ENCODE measurements at regions not wholly inside any gene's neighbourhood (a gene's known extent, or its start where the extent isn't known, plus 50 kb on each side); places are given as distances from the start of the nearest gene placed in this dataset.

DNA sequence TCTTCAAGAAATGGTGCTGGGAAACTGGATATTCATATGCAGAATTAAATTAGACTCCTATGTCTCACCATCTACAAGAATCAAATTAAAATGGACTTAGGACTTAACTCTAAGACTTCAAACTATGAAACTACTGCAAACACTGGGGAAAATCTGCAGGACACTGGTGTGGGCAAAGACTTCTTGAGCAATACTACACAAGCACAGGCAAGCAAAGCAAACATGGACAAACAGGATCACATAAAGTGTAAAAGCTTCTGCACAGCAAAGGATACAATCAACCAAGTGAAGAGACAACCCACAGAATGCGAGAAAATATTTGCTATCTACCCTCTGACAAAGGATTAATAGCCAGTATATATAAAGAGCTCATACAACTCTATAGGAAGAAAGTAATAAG lies 1161.1 kb upstream of the CITED2 start:
- TF ChIP-seq, protein P1, sequence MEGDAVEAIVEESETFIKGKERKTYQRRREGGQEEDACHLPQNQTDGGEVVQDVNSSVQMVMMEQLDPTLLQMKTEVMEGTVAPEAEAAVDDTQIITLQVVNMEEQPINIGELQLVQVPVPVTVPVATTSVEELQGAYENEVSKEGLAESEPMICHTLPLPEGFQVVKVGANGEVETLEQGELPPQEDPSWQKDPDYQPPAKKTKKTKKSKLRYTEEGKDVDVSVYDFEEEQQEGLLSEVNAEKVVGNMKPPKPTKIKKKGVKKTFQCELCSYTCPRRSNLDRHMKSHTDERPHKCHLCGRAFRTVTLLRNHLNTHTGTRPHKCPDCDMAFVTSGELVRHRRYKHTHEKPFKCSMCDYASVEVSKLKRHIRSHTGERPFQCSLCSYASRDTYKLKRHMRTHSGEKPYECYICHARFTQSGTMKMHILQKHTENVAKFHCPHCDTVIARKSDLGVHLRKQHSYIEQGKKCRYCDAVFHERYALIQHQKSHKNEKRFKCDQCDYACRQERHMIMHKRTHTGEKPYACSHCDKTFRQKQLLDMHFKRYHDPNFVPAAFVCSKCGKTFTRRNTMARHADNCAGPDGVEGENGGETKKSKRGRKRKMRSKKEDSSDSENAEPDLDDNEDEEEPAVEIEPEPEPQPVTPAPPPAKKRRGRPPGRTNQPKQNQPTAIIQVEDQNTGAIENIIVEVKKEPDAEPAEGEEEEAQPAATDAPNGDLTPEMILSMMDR (IDR thresholded peaks at IDR 0.05; ENCODE audit: low read length) = no peak
- TF ChIP-seq EZH2phosphoT487 (IDR thresholded peaks at IDR 0.05; ENCODE audit: low read length) = no peak
